Non-pigmented ciliary epithelial cell (primary cell): ENCODE measurements at regions not wholly inside any gene's neighbourhood (a gene's known extent, or its start where the extent isn't known, plus 50 kb on each side); places are given as distances from the start of the nearest gene placed in this dataset.
A peak's percentile ranks its signal among the peaks of the same experiment; 100 is the strongest.

Source experiments
- DNase-seq: peaks from one replicate; pipeline ENCODE4 v3.0.0-alpha.2; 2010; ENCODE audit warnings: low read depth

GRCh38 chr5:11997942-11998341, 93.7 kb upstream of the CTNND2 start:
- DNase-seq = no peak

- no peak for DNase-seq
Measured at GRCh38 chr5:11992518-11992917, 88.3 kb upstream of the CTNND2 start.

- no peak for DNase-seq
Measured at GRCh38 chr5:11985993-11986392, 81.7 kb upstream of the CTNND2 start.

GRCh38 chr5:11984196-11984595, 80.0 kb upstream of the CTNND2 start:
- DNase-seq = no peak

GRCh38 chr5:11981986-11982385, 77.7 kb upstream of the CTNND2 start:
- DNase-seq = no peak

GRCh38 chr5:11977904-11978303, 73.7 kb upstream of the CTNND2 start:
- no peak for DNase-seq

GRCh38 chr5:11973469-11973868, 69.2 kb upstream of the CTNND2 start:
- no peak for DNase-seq

GRCh38 chr5:11963227-11963626, 59.0 kb upstream of the CTNND2 start:
- DNase-seq = no peak

GRCh38 chr5:11962122-11962521, 57.9 kb upstream of the CTNND2 start:
- no peak for DNase-seq

GRCh38 chr5:11958321-11958720, 54.1 kb upstream of the CTNND2 start:
- DNase-seq = no peak

GRCh38 chr5:11955331-11955730, 51.1 kb upstream of the CTNND2 start:
- peak; percentile 8 for DNase-seq
